Muscle layer of duodenum (tissue), 2 donors: ENCODE measurements at regions not wholly inside any gene's neighbourhood (a gene's known extent, or its start where the extent isn't known, plus 50 kb on each side); places are given as distances from the start of the nearest gene placed in this dataset.

ENCODE experiments used
- H3K27ac ChIP-seq: one replicate; pipeline ENCODE4 v1.7.0; 2013; ENCODE audit warnings: mild to moderate bottlenecking, low read length
- H3K27me3 ChIP-seq: one replicate; pipeline ENCODE4 v1.7.0; 2013; ENCODE audit warnings: low read depth, mild to moderate bottlenecking, control low read depth, low read length
- H3K36me3 ChIP-seq, 2 donors: one replicate each; pipeline ENCODE4 v1.7.0; 2013; ENCODE audit warnings: low read length in 2 of 2, control low read depth in 1 of 2, mild to moderate bottlenecking in 1 of 2; ENCODE audit not compliant: insufficient read depth in 2 of 2, control insufficient read depth in 1 of 2
- H3K4me1 ChIP-seq, 2 donors: one replicate each; pipeline ENCODE4 v1.7.0; 2013; ENCODE audit warnings: low read length in 2 of 2, mild to moderate bottlenecking in 2 of 2, control low read depth in 1 of 2, moderate library complexity in 1 of 2; ENCODE audit not compliant: insufficient read depth in 2 of 2, control insufficient read depth in 1 of 2
- H3K4me3 ChIP-seq, 2 donors: one replicate each; pipeline ENCODE4 v1.7.0; 2013; ENCODE audit warnings: low read length in 2 of 2, low read depth in 1 of 2, mild to moderate bottlenecking in 1 of 2
- H3K9me3 ChIP-seq, 2 donors: one replicate each; pipeline ENCODE4 v1.7.0; 2013; ENCODE audit warnings: low read length in 2 of 2, control low read depth in 1 of 2, mild to moderate bottlenecking in 1 of 2; ENCODE audit not compliant: control insufficient read depth in 1 of 2
- donor health status: healthy.

- Histone ChIP-seq H3K4me1 (no peaks in the 10 kb centered on the region), H3K27ac (peak overlapping the region; percentile 45), H3K27me3 (no peaks in the 10 kb centered on the region), H3K4me3 (no peak overlapping the region), H3K9me3 (no peaks in the 10 kb centered on the region), H3K36me3 (no peaks in the 10 kb centered on the region)
Observed at GRCh38 chr7:140238778-140239652, 62.2 kb upstream of the KDM7A start.

- Histone ChIP-seq H3K4me1 (no peaks in the 10 kb centered on the region), H3K27ac (no peak overlapping the region), H3K9me3 (no peaks in the 10 kb centered on the region), H3K36me3 (no peaks in the 10 kb centered on the region), H3K4me3 (no peak overlapping the region), H3K27me3 (no peaks in the 10 kb centered on the region)
Observed at GRCh38 chr7:140237390-140237789, 60.6 kb upstream of the KDM7A start.

DNA sequence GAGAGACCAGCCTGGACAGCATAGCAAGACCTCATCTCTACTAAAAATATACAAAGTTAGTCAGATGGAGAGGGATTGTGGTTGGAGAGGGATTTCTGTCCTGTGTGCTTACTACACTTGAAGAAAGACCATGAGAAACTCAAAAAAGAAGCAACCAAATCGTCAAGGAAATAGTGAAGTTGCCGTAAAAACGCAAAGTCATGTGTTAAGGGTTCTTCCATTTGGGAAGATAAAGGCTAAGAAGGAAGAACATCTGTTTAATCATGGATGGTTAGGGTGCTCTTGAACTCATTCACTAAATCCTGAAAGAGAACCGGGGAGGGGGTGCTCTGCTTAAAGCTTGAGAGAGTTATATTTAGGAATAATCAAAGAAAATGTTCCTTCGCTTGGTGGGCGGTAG, 59.8 kb upstream of the KDM7A start:
- Histone ChIP-seq H3K27me3 (no peaks in the 10 kb centered on the region), H3K4me1 (no peaks in the 10 kb centered on the region), H3K27ac (no peak overlapping the region), H3K36me3 (no peaks in the 10 kb centered on the region), H3K4me3 (no peak overlapping the region), H3K9me3 (no peaks in the 10 kb centered on the region)

- H3K27me3 ChIP-seq, result no peaks in the 10 kb centered on the region
- H3K4me3 ChIP-seq, result no peak overlapping the region
- peaks cover 0 to 3% of the 10 kb centered on the region in 2 donors for H3K4me1 ChIP-seq
- H3K36me3 ChIP-seq, result no peaks in the 10 kb centered on the region
- H3K27ac ChIP-seq, result no peak overlapping the region
- no peaks in the 10 kb centered on the region for H3K9me3 ChIP-seq
Observed at GRCh38 chr7:140235114-140235513, 58.3 kb upstream of the KDM7A start.

- H3K4me1 ChIP-seq, result peaks cover 3 to 5% of the 10 kb centered on the region in 2 donors
- no peaks in the 10 kb centered on the region for H3K9me3 ChIP-seq
- no peak overlapping the region for H3K4me3 ChIP-seq
- H3K27me3 ChIP-seq, result no peaks in the 10 kb centered on the region
- peak overlapping the region; percentile 31 for H3K27ac ChIP-seq
- no peaks in the 10 kb centered on the region for H3K36me3 ChIP-seq
Observed at GRCh38 chr7:140232957-140233917, 56.5 kb upstream of the KDM7A start.

GRCh38 chr7:140231771-140232491, 55.1 kb upstream of the KDM7A start:
- Histone ChIP-seq H3K36me3 (no peaks in the 10 kb centered on the region), H3K4me1 (peaks cover 3 to 5% of the 10 kb centered on the region in 2 donors), H3K9me3 (no peaks in the 10 kb centered on the region), H3K27ac (peak overlapping the region; percentile 77), H3K4me3 (peak overlapping the region; percentile 69 to 71), H3K27me3 (no peaks in the 10 kb centered on the region)

DNA sequence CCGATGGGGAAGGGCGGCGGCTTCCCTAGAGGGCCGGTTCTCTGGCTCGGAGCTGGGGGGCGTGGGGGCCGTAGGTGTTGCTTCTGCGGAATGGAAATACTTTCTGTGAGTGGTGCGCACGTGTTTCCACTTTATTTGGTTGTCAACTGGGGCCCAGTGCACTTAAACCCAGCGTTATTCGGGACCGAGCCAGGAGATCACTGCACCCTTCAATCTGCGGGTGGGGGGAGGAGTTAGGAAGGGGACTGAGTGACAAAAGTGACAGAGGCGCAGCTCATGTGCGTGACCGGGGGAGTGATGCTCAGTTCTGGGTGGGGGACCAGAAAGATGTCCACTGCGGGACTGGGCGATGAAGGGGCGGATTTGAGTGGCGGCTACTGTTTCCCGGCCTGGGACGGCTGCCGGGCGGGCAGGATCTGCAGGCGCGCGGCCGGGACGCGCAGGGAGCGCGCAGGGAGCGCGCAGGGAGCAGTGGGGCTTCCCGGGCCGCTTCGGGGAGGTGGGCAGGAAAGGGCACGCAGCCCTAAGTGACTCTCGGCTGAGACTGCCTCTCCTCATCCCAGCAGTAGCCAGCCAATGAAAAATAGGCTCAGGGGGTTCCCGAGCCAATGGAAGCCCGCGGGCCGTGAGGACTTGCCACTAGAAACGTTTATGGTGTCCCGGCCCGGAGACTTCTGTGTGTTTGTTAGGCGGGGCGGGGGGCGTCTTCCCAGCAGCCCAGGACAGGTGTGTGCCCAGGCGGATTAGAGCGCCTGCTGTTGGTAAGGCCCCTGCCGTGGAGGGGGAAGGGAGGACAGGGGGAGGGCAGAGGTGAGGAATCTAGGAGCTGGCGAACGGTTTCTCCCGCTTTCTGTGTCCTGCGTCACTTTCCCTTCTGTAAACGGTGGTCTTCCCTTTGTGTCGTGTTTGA, 54.3 kb upstream of the KDM7A start:
- H3K9me3 ChIP-seq, result no peaks in the 10 kb centered on the region
- H3K27ac ChIP-seq, result peak overlapping the region; percentile 77
- H3K4me1 ChIP-seq, result peaks cover 3 to 5% of the 10 kb centered on the region in 2 donors
- no peaks in the 10 kb centered on the region for H3K27me3 ChIP-seq
- no peaks in the 10 kb centered on the region for H3K36me3 ChIP-seq
- H3K4me3 ChIP-seq, result peak overlapping the region; percentile 69 to 71

DNA sequence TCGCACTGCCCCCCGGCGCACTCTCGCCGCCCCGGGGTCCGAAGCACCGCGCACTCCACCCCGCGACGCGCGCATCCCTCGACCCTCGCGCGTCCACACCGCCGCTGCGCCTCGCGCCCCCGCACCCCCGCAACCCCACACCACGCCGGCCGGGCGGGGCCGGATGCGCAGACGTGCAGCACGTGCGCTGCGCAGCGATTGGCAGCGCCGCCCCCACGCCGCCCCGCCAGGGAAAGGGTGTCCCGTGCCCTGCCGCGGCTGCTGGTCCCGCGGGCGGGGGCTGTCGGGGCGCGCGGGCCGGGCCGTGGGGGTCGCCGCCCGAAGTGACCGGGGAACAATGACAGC, 53.7 kb upstream of the KDM7A start:
- Histone ChIP-seq H3K27ac (no peak overlapping the region), H3K4me3 (peak overlapping the region; percentile 11 to 69)

GRCh38 chr7:140229591-140230515, 53.1 kb upstream of the KDM7A start:
- Histone ChIP-seq H3K4me3 (peak overlapping the region; percentile 46 to 69), H3K9me3 (no peaks in the 10 kb centered on the region), H3K27me3 (no peaks in the 10 kb centered on the region), H3K27ac (peak overlapping the region; percentile 79), H3K4me1 (peaks cover 3 to 5% of the 10 kb centered on the region in 2 donors), H3K36me3 (no peaks in the 10 kb centered on the region)

More for the DNA sequence above, 53.7 kb upstream of the KDM7A start:
- H3K4me1 ChIP-seq, result peaks cover 3 to 5% of the 10 kb centered on the region in 2 donors
- H3K36me3 ChIP-seq, result no peaks in the 10 kb centered on the region
- no peaks in the 10 kb centered on the region for H3K9me3 ChIP-seq
- H3K27me3 ChIP-seq, result no peaks in the 10 kb centered on the region
